ENCODE measurements at regions not wholly inside any gene's neighbourhood (a gene's known extent, or its start where the extent isn't known, plus 50 kb on each side); places are given as distances from the start of the nearest gene placed in this dataset.

DNA sequence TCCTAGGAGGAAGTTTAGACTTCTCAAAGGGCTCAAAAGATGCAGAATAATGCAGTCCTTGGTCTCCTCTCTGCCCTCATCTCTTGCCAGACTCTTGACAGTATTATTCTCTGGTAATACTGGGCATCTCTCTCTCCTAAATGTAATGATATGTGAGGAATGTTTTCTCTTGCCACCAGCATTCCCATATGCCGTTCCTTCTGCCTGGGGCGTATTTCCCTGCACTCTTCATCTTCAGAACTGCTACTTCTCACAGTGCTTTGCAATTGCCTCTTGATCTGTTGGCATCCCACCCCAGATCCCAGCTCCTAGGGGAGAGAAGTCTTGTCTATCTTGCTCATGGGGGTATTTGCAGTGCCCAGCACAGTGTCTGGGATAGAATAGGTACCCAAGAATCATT, 107.4 kb downstream of the RASSF10 start:
- TF ChIP-seq, protein P1, sequence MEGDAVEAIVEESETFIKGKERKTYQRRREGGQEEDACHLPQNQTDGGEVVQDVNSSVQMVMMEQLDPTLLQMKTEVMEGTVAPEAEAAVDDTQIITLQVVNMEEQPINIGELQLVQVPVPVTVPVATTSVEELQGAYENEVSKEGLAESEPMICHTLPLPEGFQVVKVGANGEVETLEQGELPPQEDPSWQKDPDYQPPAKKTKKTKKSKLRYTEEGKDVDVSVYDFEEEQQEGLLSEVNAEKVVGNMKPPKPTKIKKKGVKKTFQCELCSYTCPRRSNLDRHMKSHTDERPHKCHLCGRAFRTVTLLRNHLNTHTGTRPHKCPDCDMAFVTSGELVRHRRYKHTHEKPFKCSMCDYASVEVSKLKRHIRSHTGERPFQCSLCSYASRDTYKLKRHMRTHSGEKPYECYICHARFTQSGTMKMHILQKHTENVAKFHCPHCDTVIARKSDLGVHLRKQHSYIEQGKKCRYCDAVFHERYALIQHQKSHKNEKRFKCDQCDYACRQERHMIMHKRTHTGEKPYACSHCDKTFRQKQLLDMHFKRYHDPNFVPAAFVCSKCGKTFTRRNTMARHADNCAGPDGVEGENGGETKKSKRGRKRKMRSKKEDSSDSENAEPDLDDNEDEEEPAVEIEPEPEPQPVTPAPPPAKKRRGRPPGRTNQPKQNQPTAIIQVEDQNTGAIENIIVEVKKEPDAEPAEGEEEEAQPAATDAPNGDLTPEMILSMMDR (IDR thresholded peaks at IDR 0.05) = no peak
- TF ChIP-seq POLR2A (IDR thresholded peaks at IDR 0.05) = no peak
